ENCODE measurements at regions not wholly inside any gene's neighbourhood (a gene's known extent, or its start where the extent isn't known, plus 50 kb on each side); places are given as distances from the start of the nearest gene placed in this dataset.

DNA sequence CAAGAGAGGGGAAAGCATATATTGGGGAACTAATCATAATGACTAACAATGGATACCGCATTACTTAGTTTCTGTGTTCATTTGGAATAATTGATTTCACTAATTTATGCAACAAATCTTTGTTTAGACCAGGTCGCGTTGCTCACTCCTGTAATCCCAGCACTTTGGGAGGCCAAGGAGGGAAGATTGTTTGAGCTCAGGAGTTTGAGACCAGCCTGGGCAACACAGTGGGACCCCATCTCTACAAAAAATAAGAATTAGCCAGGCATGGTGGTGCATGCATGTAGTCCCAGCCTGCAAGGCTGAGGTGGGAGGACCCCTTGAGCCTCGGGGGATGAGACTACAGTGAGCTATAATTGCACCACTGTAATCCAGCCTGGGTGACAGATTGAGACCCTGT lies 585.7 kb upstream of the CBLB start (continued):
- TF ChIP-seq, protein P1, sequence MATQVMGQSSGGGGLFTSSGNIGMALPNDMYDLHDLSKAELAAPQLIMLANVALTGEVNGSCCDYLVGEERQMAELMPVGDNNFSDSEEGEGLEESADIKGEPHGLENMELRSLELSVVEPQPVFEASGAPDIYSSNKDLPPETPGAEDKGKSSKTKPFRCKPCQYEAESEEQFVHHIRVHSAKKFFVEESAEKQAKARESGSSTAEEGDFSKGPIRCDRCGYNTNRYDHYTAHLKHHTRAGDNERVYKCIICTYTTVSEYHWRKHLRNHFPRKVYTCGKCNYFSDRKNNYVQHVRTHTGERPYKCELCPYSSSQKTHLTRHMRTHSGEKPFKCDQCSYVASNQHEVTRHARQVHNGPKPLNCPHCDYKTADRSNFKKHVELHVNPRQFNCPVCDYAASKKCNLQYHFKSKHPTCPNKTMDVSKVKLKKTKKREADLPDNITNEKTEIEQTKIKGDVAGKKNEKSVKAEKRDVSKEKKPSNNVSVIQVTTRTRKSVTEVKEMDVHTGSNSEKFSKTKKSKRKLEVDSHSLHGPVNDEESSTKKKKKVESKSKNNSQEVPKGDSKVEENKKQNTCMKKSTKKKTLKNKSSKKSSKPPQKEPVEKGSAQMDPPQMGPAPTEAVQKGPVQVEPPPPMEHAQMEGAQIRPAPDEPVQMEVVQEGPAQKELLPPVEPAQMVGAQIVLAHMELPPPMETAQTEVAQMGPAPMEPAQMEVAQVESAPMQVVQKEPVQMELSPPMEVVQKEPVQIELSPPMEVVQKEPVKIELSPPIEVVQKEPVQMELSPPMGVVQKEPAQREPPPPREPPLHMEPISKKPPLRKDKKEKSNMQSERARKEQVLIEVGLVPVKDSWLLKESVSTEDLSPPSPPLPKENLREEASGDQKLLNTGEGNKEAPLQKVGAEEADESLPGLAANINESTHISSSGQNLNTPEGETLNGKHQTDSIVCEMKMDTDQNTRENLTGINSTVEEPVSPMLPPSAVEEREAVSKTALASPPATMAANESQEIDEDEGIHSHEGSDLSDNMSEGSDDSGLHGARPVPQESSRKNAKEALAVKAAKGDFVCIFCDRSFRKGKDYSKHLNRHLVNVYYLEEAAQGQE (IDR thresholded peaks at IDR 0.05) = no peak

DNA sequence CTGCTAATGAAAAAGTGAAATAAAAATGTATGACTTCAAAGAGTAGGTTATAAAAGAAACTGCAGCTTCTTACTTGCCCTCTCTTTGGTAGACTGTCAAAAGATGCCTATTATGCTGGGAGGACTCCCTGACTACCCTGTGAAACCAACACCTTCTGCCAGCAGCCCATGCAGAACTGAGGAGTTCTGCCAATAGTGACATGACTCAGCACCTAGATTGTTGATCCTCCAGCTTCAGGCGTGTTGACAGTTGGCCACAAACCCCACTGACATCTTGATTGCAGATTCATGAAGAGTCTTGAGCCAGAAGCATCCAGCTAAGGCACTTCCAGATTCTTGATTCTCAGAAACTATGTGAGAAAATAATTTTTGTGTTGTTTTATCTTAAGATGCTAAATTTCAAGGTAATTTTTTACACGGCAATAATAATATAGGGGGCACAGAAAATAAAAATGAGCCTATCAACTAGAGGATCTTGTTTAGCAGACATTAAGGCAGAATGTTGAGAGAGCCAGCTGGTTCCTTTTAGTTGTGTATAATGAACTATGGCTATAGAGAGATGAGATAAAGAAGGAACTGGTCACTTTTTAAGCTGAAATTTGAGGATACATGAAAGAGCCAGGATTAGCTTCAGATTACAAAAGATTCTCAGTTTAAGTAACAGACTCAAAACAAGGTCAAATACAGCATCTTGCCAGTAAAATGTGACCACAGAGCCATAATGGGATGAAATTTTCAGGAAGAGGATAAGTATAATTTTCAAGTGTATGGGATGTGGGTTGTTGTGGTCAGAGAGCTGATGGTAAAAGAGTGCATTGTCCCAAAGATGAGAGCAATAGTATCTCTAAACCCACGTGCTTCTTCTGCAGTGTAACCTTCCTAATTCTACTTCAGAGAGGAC lies 588.7 kb upstream of the CBLB start:
- no peak for DNase-seq (ENCODE audit: low spot score)
- 54% methylated on average over 3 of the region's 3 CpGs for WGBS
- Histone ChIP-seq H3K27me3 (ENCODE audit: control insufficient read depth in 4 of 4, insufficient read depth in 4 of 4, low read length in 3 of 4) (no peaks in the 10 kb centered on the region), H3K4me1 (ENCODE audit: control insufficient read depth in 4 of 4, insufficient read depth in 4 of 4, low read length in 3 of 4) (no peaks in the 10 kb centered on the region), H3K36me3 (ENCODE audit: control insufficient read depth in 4 of 4, insufficient read depth in 3 of 4, low read depth in 1 of 4, low read length in 3 of 4) (no peaks in the 10 kb centered on the region), H3K4me3 (ENCODE audit: low read depth in 1 of 3, low read length in 3 of 3) (no peak overlapping the region), H3K9ac (ENCODE audit: low read depth in 1 of 2, low read length in 2 of 2) (no peak overlapping the region), H3K9me3 (ENCODE audit: control insufficient read depth in 4 of 4, low read length in 3 of 4) (no peaks in the 10 kb centered on the region), H3K27ac (ENCODE audit: low read depth in 1 of 2, low read length in 2 of 2) (no peak overlapping the region)
- TF ChIP-seq, protein P2, sequence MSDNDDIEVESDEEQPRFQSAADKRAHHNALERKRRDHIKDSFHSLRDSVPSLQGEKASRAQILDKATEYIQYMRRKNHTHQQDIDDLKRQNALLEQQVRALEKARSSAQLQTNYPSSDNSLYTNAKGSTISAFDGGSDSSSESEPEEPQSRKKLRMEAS (IDR thresholded peaks at IDR 0.05) = no peak
- TF ChIP-seq, protein P1 (IDR thresholded peaks at IDR 0.05) = no peak
- TF ChIP-seq JUND (IDR thresholded peaks at IDR 0.05) (no peak), RXRA (IDR thresholded peaks at IDR 0.05) (no peak), HNF4G (IDR thresholded peaks at IDR 0.05) (no peak), FOXA1 (IDR thresholded peaks at IDR 0.05) (no peak), TAF1 (conservative IDR thresholded peaks at IDR 0.05) (no peak), RAD21 (IDR thresholded peaks at IDR 0.05) (no peak), HNF4A (conservative IDR thresholded peaks at IDR 0.05) (no peak), EGR1 (IDR thresholded peaks at IDR 0.05; ENCODE audit: low read depth in 2 of 2) (no peak), YY1 (IDR thresholded peaks at IDR 0.05) (no peak), FOXA2 (IDR thresholded peaks at IDR 0.05) (no peak)
- TF ChIP-seq, protein P3, sequence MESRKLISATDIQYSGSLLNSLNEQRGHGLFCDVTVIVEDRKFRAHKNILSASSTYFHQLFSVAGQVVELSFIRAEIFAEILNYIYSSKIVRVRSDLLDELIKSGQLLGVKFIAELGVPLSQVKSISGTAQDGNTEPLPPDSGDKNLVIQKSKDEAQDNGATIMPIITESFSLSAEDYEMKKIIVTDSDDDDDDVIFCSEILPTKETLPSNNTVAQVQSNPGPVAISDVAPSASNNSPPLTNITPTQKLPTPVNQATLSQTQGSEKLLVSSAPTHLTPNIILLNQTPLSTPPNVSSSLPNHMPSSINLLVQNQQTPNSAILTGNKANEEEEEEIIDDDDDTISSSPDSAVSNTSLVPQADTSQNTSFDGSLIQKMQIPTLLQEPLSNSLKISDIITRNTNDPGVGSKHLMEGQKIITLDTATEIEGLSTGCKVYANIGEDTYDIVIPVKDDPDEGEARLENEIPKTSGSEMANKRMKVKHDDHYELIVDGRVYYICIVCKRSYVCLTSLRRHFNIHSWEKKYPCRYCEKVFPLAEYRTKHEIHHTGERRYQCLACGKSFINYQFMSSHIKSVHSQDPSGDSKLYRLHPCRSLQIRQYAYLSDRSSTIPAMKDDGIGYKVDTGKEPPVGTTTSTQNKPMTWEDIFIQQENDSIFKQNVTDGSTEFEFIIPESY (IDR thresholded peaks at IDR 0.05) = no peak
- TF ChIP-seq, protein P4, sequence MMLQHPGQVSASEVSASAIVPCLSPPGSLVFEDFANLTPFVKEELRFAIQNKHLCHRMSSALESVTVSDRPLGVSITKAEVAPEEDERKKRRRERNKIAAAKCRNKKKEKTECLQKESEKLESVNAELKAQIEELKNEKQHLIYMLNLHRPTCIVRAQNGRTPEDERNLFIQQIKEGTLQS (IDR thresholded peaks at IDR 0.05) = no peak
- TF ChIP-seq, protein P5, sequence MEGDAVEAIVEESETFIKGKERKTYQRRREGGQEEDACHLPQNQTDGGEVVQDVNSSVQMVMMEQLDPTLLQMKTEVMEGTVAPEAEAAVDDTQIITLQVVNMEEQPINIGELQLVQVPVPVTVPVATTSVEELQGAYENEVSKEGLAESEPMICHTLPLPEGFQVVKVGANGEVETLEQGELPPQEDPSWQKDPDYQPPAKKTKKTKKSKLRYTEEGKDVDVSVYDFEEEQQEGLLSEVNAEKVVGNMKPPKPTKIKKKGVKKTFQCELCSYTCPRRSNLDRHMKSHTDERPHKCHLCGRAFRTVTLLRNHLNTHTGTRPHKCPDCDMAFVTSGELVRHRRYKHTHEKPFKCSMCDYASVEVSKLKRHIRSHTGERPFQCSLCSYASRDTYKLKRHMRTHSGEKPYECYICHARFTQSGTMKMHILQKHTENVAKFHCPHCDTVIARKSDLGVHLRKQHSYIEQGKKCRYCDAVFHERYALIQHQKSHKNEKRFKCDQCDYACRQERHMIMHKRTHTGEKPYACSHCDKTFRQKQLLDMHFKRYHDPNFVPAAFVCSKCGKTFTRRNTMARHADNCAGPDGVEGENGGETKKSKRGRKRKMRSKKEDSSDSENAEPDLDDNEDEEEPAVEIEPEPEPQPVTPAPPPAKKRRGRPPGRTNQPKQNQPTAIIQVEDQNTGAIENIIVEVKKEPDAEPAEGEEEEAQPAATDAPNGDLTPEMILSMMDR (IDR thresholded peaks at IDR 0.05; ENCODE audit: low read depth, low read length, missing input control) = no peak

Data from liver (tissue), 8 donors.